Osteocyte (in vitro differentiated cells): ENCODE measurements at regions not wholly inside any gene's neighbourhood (a gene's known extent, or its start where the extent isn't known, plus 50 kb on each side); places are given as distances from the start of the nearest gene placed in this dataset.

Source experiments
- DNase-seq: peaks from one replicate; pipeline ENCODE4 v3.0.0; 2021; ENCODE audit warnings: mixed read lengths; ENCODE audit not compliant: unreplicated experiment; ENCODE audit errors: extremely low spot score
- H3K27ac Mint-ChIP-seq: one replicate; pipeline ENCODE4 v1.8.0; 2021; ENCODE audit warnings: mild to moderate bottlenecking, mixed read lengths; ENCODE audit not compliant: unreplicated experiment
- H3K27me3 Mint-ChIP-seq: one replicate; pipeline ENCODE4 v1.8.0; 2021; ENCODE audit warnings: mixed read lengths; ENCODE audit not compliant: unreplicated experiment
- H3K36me3 Mint-ChIP-seq: one replicate; pipeline ENCODE4 v1.8.0; 2021; ENCODE audit warnings: mixed read lengths; ENCODE audit not compliant: unreplicated experiment
- H3K4me1 Mint-ChIP-seq: one replicate; pipeline ENCODE4 v1.8.0; 2021; ENCODE audit warnings: mixed read lengths; ENCODE audit not compliant: unreplicated experiment
- H3K4me3 Mint-ChIP-seq: one replicate; pipeline ENCODE4 v1.8.0; 2021; ENCODE audit warnings: mild to moderate bottlenecking, moderate library complexity, mixed read lengths; ENCODE audit not compliant: unreplicated experiment
- H3K9me3 Mint-ChIP-seq: one replicate; pipeline ENCODE4 v1.8.0; 2021; ENCODE audit warnings: mixed read lengths; ENCODE audit not compliant: unreplicated experiment
- CTCF ChIP-seq: fragments of 200-600 bp; sonication (generic); IDR thresholded peaks from 2 replicates; pipeline ENCODE4 v1.5.0; 2021; ENCODE audit warnings: antibody characterized with exemption, mild to moderate bottlenecking, moderate library complexity

DNA sequence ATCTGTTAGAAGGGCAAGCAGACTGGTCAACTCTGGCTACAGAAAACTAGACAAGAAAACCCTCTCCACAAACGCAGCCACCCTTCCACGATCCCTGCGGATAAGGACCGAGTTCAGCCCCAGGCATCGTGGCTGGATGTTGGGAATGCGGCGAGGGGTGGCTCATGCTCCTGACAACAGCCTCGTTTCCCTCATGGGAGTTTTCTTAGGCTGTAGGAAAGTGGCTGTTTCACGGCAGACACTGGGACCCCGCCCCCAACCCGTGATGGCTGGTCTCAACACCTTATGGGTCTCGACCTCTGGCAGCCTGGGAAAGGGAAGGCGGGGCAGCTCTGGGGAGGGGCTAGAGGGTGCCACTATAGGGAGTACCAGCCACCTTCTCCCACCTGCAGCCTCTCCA is 123.3 kb downstream of the RFLNA start:
- Mint-ChIP-seq H3K27me3 (no peaks in the 10 kb centered on the region), H3K36me3 (peaks cover 38% of the 10 kb centered on the region), H3K4me1 (peaks cover 43% of the 10 kb centered on the region), H3K9me3 (no peaks in the 10 kb centered on the region), H3K4me3 (no peak overlapping the region), H3K27ac (no peak overlapping the region)
- DNase-seq, result no peak
- TF ChIP-seq CTCF, result no peak

- Mint-ChIP-seq H3K36me3 (peaks cover 38% of the 10 kb centered on the region), H3K27me3 (no peaks in the 10 kb centered on the region), H3K4me1 (peaks cover 32% of the 10 kb centered on the region), H3K27ac (no peak overlapping the region), H3K4me3 (no peak overlapping the region), H3K9me3 (no peaks in the 10 kb centered on the region)
- TF ChIP-seq CTCF, result no peak
- DNase-seq, result no peak
Measured at GRCh38 chr12:124416516-124417395, 121.9 kb downstream of the RFLNA start.

GRCh38 chr12:124415064-124415463 is 120.2 kb downstream of the RFLNA start:
- no peak for DNase-seq
- Mint-ChIP-seq H3K4me3 (no peak overlapping the region), H3K4me1 (peaks cover 32% of the 10 kb centered on the region), H3K27ac (no peak overlapping the region), H3K36me3 (peaks cover 31% of the 10 kb centered on the region), H3K27me3 (no peaks in the 10 kb centered on the region), H3K9me3 (no peaks in the 10 kb centered on the region)
- no peak for TF ChIP-seq CTCF

GRCh38 chr12:124413915-124414314 is 119.0 kb downstream of the RFLNA start:
- no peaks in the 10 kb centered on the region for H3K27me3 Mint-ChIP-seq
- H3K36me3 Mint-ChIP-seq, result peaks cover 20% of the 10 kb centered on the region
- no peaks in the 10 kb centered on the region for H3K9me3 Mint-ChIP-seq
- no peak overlapping the region for H3K27ac Mint-ChIP-seq
- H3K4me1 Mint-ChIP-seq, result peaks cover 30% of the 10 kb centered on the region
- DNase-seq, result no peak
- TF ChIP-seq CTCF, result no peak
- no peak overlapping the region for H3K4me3 Mint-ChIP-seq

DNA sequence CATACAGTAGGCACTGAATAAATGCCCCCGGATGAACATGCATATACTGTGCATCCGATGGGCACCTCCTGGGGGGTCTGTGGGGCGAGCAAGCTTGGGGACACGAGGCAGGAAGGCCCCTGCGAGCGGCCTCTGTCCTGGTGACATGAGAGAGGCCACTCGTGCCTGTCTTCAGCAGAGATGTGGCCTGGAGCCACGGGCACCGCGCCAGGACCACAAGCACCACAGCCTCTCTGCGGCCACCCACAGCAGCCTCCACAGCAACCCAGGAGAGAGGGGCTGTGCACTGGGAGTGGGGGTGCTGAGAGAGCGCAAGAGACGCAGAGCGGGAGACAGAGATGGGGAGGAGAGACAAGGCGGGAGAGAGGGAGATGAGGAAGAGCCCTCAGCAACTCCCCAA is 118.5 kb downstream of the RFLNA start:
- Mint-ChIP-seq H3K9me3 (no peaks in the 10 kb centered on the region), H3K36me3 (peaks cover 17% of the 10 kb centered on the region), H3K4me3 (no peak overlapping the region), H3K27ac (no peak overlapping the region), H3K4me1 (peaks cover 27% of the 10 kb centered on the region), H3K27me3 (no peaks in the 10 kb centered on the region)
- no peak for DNase-seq
- TF ChIP-seq CTCF, result no peak
